ENCODE measurements at regions not wholly inside any gene's neighbourhood (a gene's known extent, or its start where the extent isn't known, plus 50 kb on each side); places are given as distances from the start of the nearest gene placed in this dataset.
"Not testable (repeated sequence)": the region's sequence is repeated elsewhere in the genome, so short reads cannot be mapped to it uniquely, and the experiment has no call there.

DNA sequence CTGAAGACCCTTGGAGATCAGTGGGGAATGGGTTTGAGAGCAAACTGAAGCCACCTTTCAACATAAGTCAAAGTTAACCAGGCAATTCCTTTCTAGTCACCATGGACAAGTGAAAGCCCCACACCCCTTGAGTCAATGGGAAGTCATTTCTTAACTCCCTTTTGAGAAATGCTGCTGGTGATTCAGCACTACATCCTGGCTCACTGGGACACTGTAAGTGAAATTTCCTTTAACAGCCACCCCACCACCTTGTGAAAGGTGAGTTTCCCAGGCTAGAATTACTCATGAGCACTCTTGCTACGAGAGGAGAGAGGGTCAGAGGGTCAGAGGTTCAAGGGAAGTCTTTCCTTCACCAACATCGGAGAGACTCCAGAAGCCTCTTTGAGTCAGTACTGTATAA is 93.3 kb upstream of the MARCKS start:
- no peaks in the 10 kb centered on the region for H3K27me3 Mint-ChIP-seq (ENCODE audit: low read depth)
- H3K4me1 Mint-ChIP-seq (ENCODE audit: low read depth) = no peaks in the 10 kb centered on the region
- no peaks in the 10 kb centered on the region for H3K36me3 Mint-ChIP-seq (ENCODE audit: low read depth)
- H3K9me3 Mint-ChIP-seq = no peaks in the 10 kb centered on the region
- H3K4me3 Mint-ChIP-seq = no peak overlapping the region
- H3K27ac Mint-ChIP-seq = no peak overlapping the region

GRCh38 chr6:113765909-113766308 is 91.2 kb upstream of the MARCKS start:
- no peaks in the 10 kb centered on the region for H3K4me1 Mint-ChIP-seq (ENCODE audit: low read depth)
- H3K9me3 Mint-ChIP-seq = no peaks in the 10 kb centered on the region
- H3K4me3 Mint-ChIP-seq = no peak overlapping the region
- H3K27me3 Mint-ChIP-seq (ENCODE audit: low read depth) = no peaks in the 10 kb centered on the region
- H3K27ac Mint-ChIP-seq = no peak overlapping the region
- H3K36me3 Mint-ChIP-seq (ENCODE audit: low read depth) = no peaks in the 10 kb centered on the region

- Mint-ChIP-seq H3K27ac (no peak overlapping the region), H3K27me3 (ENCODE audit: low read depth) (no peaks in the 10 kb centered on the region), H3K9me3 (no peaks in the 10 kb centered on the region), H3K4me3 (no peak overlapping the region), H3K36me3 (ENCODE audit: low read depth) (no peaks in the 10 kb centered on the region), H3K4me1 (ENCODE audit: low read depth) (no peaks in the 10 kb centered on the region)
Measured at GRCh38 chr6:113767985-113768384, 89.2 kb upstream of the MARCKS start.

- Mint-ChIP-seq H3K36me3 (ENCODE audit: low read depth) (no peaks in the 10 kb centered on the region), H3K27ac (no peak overlapping the region), H3K4me3 (no peak overlapping the region), H3K9me3 (no peaks in the 10 kb centered on the region), H3K4me1 (ENCODE audit: low read depth) (no peaks in the 10 kb centered on the region), H3K27me3 (ENCODE audit: low read depth) (no peaks in the 10 kb centered on the region)
Measured at GRCh38 chr6:113772961-113773360, 84.2 kb upstream of the MARCKS start.

DNA sequence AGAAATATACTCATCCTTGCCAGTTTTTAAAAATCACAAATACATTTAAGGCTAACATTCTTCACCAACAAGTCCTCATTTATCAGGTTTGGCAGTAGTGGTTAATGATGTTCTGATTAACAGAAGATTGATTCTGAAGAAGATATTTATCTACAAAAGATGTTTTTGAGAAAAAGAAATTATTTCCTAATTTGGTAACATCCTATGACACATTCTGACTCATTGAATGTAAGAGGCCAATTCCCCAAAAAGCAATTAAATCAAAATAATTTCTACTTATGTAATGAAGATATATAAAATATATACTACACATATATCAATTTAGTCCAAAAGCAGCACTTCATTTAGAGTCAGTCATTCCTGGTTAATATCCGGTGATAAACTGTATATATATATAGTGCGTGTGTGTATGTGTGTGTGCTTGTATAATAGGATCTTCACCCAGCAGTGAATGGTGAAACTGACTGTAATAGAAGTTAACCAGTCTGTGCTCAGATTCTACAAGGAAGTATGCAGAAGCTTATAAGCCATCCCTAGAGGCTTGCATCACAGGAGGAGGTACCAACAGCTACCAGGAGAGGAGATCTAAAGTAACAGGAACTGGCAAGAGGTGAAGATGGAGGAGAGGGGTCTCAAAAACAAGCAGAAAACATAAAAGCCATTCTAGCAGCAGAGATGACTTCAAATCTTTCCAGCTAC is 82.9 kb upstream of the MARCKS start:
- no peaks in the 10 kb centered on the region for H3K27me3 Mint-ChIP-seq (ENCODE audit: low read depth)
- no peaks in the 10 kb centered on the region for H3K36me3 Mint-ChIP-seq (ENCODE audit: low read depth)
- H3K9me3 Mint-ChIP-seq = no peaks in the 10 kb centered on the region
- no peak overlapping the region for H3K4me3 Mint-ChIP-seq
- H3K27ac Mint-ChIP-seq = no peak overlapping the region
- no peaks in the 10 kb centered on the region for H3K4me1 Mint-ChIP-seq (ENCODE audit: low read depth)

GRCh38 chr6:113776998-113777397 is 80.1 kb upstream of the MARCKS start:
- Mint-ChIP-seq H3K4me3 (no peak overlapping the region), H3K36me3 (ENCODE audit: low read depth) (no peaks in the 10 kb centered on the region), H3K4me1 (ENCODE audit: low read depth) (no peaks in the 10 kb centered on the region), H3K27ac (no peak overlapping the region), H3K27me3 (ENCODE audit: low read depth) (no peaks in the 10 kb centered on the region), H3K9me3 (no peaks in the 10 kb centered on the region)

DNA sequence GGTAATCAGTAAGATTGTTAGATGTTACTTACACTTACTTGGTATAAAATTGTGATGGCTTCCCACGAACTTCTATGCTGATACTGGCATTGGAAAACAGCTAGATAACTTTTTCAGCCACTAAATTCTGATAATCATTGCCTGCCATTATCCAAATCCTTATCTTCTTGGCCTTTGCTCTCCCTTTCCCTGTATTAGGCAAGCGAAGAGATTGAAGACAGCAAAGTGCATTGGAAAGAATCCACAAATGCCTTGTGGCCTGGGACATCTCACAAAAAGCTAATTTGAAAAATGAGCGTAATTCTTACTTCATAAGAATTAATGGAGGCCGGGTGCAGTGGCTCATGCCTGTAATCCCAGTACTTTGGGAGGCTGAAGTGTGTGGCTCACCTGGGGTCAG is 79.5 kb upstream of the MARCKS start:
- Mint-ChIP-seq H3K4me1 (ENCODE audit: low read depth) (no peaks in the 10 kb centered on the region), H3K27ac (no peak overlapping the region), H3K36me3 (ENCODE audit: low read depth) (no peaks in the 10 kb centered on the region), H3K9me3 (no peaks in the 10 kb centered on the region), H3K27me3 (ENCODE audit: low read depth) (no peaks in the 10 kb centered on the region), H3K4me3 (no peak overlapping the region)

GRCh38 chr6:113779656-113780055 is 77.5 kb upstream of the MARCKS start:
- Mint-ChIP-seq H3K27me3 (ENCODE audit: low read depth) (no peaks in the 10 kb centered on the region), H3K4me3 (no peak overlapping the region), H3K36me3 (ENCODE audit: low read depth) (no peaks in the 10 kb centered on the region), H3K9me3 (no peaks in the 10 kb centered on the region), H3K27ac (no peak overlapping the region), H3K4me1 (ENCODE audit: low read depth) (no peaks in the 10 kb centered on the region)

GRCh38 chr6:113782636-113783035 is 74.5 kb upstream of the MARCKS start:
- Mint-ChIP-seq H3K4me3 (no peak overlapping the region), H3K27ac (no peak overlapping the region), H3K36me3 (ENCODE audit: low read depth) (no peaks in the 10 kb centered on the region), H3K27me3 (ENCODE audit: low read depth) (no peaks in the 10 kb centered on the region), H3K9me3 (no peaks in the 10 kb centered on the region), H3K4me1 (ENCODE audit: low read depth) (no peaks in the 10 kb centered on the region)

DNA sequence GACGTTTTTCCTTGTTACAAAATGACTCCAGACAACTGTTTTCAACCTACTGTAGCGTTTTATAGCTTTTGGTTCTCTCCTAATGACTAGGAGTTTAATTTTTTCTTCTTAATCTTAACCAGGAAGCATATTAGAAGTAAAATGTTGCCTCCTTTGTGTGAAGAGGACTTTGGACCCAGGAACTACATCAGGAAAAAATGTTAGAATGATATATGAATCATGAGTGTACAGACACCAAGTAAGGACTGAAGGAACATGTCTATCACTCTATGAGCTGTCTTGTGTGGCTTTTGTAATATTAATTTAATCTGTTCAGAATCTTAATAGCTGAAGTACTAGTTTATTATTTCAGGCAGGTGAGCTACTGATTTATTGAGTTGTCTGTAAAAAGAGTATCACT is 71.0 kb upstream of the MARCKS start:
- Mint-ChIP-seq H3K27ac (no peak overlapping the region), H3K4me1 (ENCODE audit: low read depth) (no peaks in the 10 kb centered on the region), H3K27me3 (ENCODE audit: low read depth) (no peaks in the 10 kb centered on the region), H3K9me3 (no peaks in the 10 kb centered on the region), H3K36me3 (ENCODE audit: low read depth) (no peaks in the 10 kb centered on the region), H3K4me3 (no peak overlapping the region)

- H3K9me3 Mint-ChIP-seq = no peaks in the 10 kb centered on the region
- H3K27me3 Mint-ChIP-seq (ENCODE audit: low read depth) = no peaks in the 10 kb centered on the region
- no peak overlapping the region for H3K4me3 Mint-ChIP-seq
- no peak overlapping the region for H3K27ac Mint-ChIP-seq
- H3K36me3 Mint-ChIP-seq (ENCODE audit: low read depth) = no peaks in the 10 kb centered on the region
- H3K4me1 Mint-ChIP-seq (ENCODE audit: low read depth) = no peaks in the 10 kb centered on the region
Measured at GRCh38 chr6:113788586-113788985, 68.6 kb upstream of the MARCKS start.

DNA sequence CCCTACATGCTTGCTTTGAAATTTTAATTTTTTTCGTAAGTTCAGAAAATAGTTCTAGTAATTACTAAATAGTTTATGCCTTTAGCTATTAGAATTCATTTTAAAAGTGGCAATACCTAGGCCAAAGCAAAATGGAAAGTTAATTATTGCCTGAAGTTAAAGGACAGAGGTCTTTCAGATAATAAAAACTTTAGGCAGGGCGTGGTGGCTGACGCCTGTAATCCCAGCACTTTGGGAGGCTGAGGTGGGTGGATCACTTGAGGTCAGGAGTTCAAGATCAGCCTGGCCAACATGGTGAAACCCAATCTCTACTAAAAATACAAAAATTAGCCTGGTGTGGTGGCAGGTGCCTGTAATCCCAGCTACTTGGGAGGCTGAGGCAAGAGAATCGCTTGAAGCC is 65.9 kb upstream of the MARCKS start:
- H3K27ac Mint-ChIP-seq; H3K36me3 Mint-ChIP-seq (ENCODE audit: low read depth); H3K4me1 Mint-ChIP-seq (ENCODE audit: low read depth); H3K9me3 Mint-ChIP-seq; H3K27me3 Mint-ChIP-seq (ENCODE audit: low read depth); H3K4me3 Mint-ChIP-seq: not testable (repeated sequence)

GRCh38 chr6:113795371-113795770 is 61.8 kb upstream of the MARCKS start:
- not testable (repeated sequence) for H3K36me3 Mint-ChIP-seq (ENCODE audit: low read depth); H3K4me3 Mint-ChIP-seq; H3K27ac Mint-ChIP-seq; H3K9me3 Mint-ChIP-seq; H3K4me1 Mint-ChIP-seq (ENCODE audit: low read depth); H3K27me3 Mint-ChIP-seq (ENCODE audit: low read depth)

- H3K36me3 Mint-ChIP-seq (ENCODE audit: low read depth) = no peaks in the 10 kb centered on the region
- H3K4me3 Mint-ChIP-seq = no peak overlapping the region
- H3K9me3 Mint-ChIP-seq = peaks cover 3% of the 10 kb centered on the region
- peaks cover 4% of the 10 kb centered on the region for H3K27me3 Mint-ChIP-seq (ENCODE audit: low read depth)
- H3K4me1 Mint-ChIP-seq (ENCODE audit: low read depth) = no peaks in the 10 kb centered on the region
- H3K27ac Mint-ChIP-seq = no peak overlapping the region
Measured at GRCh38 chr6:113796038-113796437, 61.1 kb upstream of the MARCKS start.

DNA sequence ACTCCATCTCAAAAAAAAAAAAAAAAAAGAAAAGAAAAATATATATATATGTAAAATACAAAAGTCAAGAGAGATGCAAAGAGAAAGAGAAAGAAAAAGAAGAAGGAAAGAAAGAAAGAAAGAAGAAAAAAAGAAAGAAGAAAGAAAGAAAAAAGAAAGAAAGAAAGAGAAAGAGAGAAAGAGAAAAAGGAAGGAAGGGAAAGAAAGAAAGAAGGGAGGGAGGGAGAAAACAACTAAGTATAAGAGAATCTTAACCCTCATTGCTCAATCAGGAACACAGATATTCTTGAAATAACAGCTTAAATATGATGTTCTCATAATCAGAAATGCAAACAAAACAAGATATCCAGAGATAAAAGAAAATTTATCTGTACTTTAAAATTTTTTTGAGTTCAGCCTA is 54.4 kb upstream of the MARCKS start:
- Mint-ChIP-seq H3K27ac (no peak overlapping the region), H3K4me3 (no peak overlapping the region), H3K9me3 (no peaks in the 10 kb centered on the region), H3K36me3 (ENCODE audit: low read depth) (no peaks in the 10 kb centered on the region), H3K27me3 (ENCODE audit: low read depth) (peaks cover 4% of the 10 kb centered on the region), H3K4me1 (ENCODE audit: low read depth) (no peaks in the 10 kb centered on the region)

- no peaks in the 10 kb centered on the region for H3K9me3 Mint-ChIP-seq
- no peaks in the 10 kb centered on the region for H3K36me3 Mint-ChIP-seq (ENCODE audit: low read depth)
- H3K4me3 Mint-ChIP-seq = no peak overlapping the region
- H3K27ac Mint-ChIP-seq = no peak overlapping the region
- peaks cover 9% of the 10 kb centered on the region for H3K27me3 Mint-ChIP-seq (ENCODE audit: low read depth)
- no peaks in the 10 kb centered on the region for H3K4me1 Mint-ChIP-seq (ENCODE audit: low read depth)
Measured at GRCh38 chr6:113805173-113805790, 51.9 kb upstream of the MARCKS start.

Data from T-helper 1 cell treated with Interleukin-12 subunit alpha and Interleukin-12 subunit beta and Interleukin-4 antibody, amounts not matched to agents 30 μg/mL and 1 μg/mL, for 36 hours (primary cell).